Dermis blood vessel endothelial cell (primary cell): ENCODE measurements at regions not wholly inside any gene's neighbourhood (a gene's known extent, or its start where the extent isn't known, plus 50 kb on each side); places are given as distances from the start of the nearest gene placed in this dataset.

Source experiments
- DNase-seq: peaks from one replicate; pipeline ENCODE4 v3.0.0; 2010

DNA sequence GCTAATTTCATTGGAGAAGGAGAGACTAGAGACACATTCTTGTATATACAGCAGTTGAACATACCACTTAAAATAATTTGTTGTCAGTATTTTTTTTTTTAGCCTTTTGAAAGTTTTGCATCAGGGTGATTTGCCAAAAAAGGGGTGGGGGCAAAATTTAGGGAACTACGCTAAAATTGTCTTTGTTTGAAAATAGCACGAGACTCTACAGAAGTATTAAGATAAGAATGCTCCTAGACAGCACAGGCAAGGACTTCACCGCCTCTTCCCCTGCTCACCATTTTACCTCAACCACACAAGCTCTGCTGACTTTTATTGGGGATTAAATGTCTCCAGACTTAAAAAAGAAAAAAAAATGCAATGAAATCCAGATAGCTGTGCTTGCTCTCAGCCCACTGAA, 236.1 kb upstream of the USP25 start:
- DNase-seq: no peak

DNA sequence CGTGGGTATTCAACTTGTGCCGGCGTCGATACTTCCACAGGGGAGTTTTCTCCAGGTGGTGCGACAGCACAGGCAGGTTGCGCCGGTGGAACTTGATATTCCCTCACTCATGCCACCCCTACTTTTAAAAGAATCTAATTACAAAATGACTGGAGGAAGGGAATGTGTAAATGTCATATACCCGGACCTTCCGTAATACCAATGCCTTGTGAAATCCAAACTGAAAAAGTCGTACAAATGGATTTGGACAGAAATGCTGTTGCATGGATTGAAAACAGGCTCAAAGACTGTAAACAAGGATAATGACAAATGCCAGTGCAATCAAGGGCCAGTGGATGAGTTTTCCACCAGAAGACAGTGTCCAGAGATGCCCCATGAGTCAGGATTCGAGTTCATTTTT, 235.3 kb upstream of the USP25 start:
- DNase-seq: no peak

DNA sequence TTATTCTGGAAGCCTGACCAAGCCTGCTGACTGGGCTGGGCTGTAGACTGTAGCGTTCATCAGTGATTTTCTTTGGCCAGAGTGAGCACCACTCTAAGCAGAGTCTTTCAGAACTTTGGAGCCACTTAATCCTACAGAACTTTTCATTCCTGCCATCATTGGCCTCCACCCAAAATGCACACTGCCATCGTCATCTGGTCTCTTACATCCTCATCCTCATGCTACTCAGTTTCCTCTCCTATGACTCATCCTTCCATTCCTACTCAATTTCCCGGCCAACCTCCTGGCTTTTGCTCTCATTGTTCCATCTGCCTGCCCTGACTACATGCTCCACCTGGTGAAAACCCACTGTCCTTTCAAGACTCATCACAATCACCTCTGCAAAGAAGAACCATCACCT, 233.8 kb upstream of the USP25 start:
- DNase-seq: peak; percentile 17

DNA sequence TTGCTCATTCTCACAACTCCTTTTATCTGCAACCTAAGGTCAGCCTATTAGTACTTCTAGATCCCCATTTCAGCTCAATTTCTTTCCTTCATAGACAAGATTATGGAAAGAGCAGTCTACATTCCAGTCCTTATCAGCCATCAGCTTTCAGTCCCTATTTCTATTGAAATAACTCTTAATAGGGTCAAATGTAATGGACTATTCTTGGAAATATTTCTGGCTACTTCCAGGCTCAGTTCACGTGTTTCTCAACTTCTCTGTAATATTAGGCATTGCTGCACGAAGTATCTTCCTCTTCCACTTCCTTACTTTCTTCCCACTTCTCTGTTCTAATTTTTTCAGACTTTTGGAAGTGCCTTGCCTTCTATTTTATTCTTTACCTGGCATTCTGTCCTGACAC, 232.9 kb upstream of the USP25 start:
- no peak for DNase-seq

DNA sequence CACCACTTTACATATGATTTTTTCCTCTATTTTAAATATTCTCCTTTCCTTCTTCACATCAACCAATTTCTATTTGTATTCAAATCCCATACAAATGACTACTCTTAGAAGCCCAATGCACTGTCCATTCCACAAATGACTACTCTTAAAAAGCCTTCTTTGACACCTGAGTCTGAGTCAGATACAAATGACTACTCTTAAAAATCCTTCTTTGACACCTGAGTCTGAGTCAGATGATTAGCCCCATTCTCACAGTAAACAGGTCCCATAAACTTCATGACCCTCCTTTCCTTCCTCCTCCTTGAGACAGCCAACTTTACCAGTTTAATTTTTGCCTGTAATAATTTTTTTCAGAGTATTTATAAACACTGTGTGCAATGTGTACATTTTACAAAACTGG, 231.3 kb upstream of the USP25 start:
- no peak for DNase-seq

DNA sequence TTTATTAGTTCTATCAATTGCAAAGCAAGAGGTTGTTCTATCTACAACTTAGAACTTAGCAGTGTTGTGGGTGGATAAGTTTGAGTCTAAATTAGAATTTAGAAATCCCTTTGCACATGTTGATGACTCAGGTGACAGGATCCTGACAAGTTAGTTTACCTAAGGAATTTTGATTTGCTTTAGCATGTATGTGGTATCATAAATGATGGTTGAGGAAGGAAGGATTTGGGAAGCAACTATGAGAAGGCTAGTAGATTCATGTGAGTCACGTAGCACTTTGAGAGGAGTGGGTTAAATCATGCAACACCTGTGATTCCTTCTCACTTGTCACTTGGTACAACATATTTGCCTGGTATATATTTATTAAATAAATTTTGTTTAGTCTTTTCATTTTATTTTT, 223.7 kb upstream of the USP25 start:
- DNase-seq: no peak

DNA sequence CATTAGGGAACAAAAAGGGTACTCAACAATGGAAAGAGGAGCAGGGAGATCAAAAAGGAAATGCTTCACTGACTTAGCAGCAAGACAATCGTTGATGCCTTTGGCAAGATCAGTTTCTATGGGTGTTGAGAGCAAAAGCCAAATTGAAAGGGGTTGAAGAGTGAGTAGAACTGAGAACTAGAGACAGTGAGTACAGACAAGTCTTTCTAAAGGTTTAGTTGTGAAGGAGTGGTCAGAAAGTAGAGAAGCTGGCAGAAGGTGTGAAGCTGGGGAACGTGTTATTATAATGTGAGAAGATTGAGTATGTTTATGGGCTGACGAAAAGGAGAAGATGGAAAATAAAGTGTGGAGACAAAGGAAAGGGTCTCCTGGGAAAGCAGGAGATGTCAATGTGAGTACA, 221.2 kb upstream of the USP25 start:
- no peak for DNase-seq

DNA sequence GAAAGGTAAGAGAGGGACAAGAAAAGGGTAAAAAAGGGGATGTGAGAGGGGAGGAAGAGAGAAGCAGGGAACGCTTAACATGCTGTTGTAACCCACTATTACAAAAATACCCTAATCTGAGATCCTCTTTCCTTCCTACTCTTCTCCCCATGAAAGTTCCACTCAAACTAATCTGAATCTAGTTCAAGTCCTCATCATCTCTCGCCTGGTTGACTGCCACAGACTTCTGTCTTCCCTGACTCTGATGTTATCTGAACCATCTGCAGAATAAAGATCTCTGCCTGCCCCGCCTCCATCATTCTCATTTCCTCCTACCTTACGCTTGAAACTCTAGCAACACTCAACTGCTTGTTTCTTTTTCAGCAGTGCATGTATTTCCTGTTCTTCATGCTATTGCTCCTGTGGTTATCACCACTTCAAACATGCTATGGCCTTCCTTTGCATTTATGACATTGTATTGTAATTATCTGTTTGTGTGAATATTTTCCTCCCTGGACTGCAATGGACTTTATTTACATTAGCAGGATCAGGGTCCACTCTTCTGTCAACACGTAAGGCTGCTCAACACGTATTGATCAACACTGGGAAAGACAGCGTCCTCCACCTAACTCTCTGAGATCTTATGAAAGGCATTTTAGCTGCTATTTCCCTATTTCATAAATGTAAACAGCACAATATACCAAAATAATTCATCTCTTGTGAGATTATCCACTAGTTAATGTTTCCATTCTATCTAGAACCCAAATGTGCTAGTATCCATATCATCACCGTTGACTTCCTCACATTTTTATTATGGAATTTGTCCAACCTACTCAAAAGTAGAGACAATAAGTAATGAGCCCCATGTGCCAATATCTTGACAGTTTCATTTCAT, 215.5 kb upstream of the USP25 start:
- no peak for DNase-seq

DNA sequence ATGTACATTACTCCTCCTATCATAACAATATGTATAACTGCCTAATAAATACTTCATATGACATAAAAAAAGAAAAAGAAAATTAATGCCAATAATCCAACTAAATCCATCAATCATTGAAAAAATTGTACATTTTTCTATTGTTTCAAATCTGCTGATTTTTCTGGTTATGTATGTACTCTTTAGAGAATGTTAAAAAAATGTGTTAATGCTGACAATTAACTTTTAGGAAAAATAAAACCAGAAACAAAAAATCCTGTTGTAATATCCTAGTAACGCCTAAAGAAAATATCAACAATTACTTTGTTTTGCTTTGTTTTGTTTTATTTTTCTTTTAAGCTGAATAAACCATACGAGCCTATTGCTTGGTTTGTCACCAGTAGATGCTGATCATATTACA, 213.9 kb upstream of the USP25 start:
- DNase-seq: no peak

GRCh38 chr21:15517394-15517793, 212.4 kb upstream of the USP25 start:
- DNase-seq: no peak

- peak; percentile 13 for DNase-seq
Measured at GRCh38 chr21:15520811-15521643, 208.8 kb upstream of the USP25 start.

DNA sequence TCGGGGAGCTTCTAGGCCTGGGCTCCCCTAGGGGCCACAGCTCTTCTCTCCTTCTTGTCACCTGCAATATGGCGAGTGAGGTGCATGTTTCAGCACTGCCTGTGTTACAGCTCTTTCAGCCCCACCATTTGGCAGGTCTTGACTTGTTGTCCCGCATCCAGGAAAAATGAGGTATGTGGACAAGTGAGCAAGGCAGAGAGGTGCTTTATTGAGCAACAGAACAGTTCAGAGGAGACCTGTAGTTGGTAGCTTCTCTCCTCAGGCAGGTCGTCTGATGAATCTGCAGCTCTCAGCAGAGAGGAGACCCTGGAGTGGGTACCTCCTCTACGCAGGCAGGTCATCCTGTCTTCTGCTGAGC, 208.2 kb upstream of the USP25 start:
- no peak for DNase-seq

- no peak for DNase-seq
Measured at GRCh38 chr21:15522148-15522547, 207.6 kb upstream of the USP25 start.

GRCh38 chr21:15524855-15525254, 204.9 kb upstream of the USP25 start:
- no peak for DNase-seq

DNA sequence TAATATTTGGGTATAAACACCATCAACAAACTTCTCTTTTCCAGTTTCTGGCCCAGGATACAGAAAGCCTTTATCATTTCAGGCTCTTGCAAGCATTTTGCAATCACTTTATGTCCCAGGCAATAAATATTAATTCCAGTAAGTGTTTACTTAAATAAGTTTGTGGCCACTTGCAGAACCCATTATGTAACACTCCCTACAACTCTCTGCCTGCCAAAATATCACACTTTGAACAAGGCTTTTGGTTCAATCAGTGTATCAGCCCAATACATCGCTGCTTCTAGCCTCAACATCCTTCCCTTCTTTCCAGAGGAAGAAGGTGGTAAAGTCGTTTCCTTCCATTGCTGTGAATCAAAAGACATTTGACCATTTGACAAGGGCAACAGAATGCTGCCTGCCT, 203.0 kb upstream of the USP25 start:
- DNase-seq: no peak

DNA sequence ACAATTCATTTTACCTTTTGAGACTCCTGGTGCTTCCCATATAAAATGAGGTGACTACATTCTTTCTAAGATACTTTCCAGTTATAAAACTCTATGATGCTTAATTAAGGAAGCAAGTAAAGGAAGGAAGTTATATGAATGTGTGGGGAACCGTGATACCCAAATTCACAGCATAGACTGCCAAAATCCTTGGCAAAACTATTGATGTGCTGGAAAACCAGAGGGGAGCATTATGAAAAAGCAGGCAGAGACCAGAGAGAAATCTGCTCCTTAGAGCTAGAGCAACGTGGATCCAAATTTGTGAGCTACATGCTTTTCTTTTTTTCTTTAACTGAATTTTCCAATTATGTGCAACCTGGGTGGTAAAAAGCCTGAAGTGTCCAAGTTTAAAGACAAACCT, 201.4 kb upstream of the USP25 start:
- DNase-seq: no peak

GRCh38 chr21:15531986-15532385, 197.8 kb upstream of the USP25 start:
- DNase-seq: no peak

DNA sequence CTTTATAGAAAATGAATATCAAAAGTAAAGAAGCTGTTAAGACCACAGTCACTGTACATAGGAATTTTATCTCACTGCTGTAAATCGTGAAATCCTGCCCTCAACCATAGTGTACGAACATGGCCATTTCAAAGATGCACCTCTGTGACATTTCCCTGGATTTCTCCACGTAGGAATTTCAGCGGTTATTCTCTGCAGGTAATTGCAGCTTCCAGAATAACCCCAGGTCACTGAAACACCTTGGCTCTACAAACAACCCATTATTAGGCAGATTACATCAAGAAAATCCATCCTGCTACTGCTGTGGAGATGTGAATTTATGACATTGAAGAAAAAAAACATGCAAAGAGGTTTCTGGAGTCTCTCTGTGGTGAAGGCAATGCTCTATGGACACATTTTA, 196.2 kb upstream of the USP25 start:
- DNase-seq: no peak

- DNase-seq: no peak
Measured at GRCh38 chr21:15534450-15534886, 195.3 kb upstream of the USP25 start.

DNA sequence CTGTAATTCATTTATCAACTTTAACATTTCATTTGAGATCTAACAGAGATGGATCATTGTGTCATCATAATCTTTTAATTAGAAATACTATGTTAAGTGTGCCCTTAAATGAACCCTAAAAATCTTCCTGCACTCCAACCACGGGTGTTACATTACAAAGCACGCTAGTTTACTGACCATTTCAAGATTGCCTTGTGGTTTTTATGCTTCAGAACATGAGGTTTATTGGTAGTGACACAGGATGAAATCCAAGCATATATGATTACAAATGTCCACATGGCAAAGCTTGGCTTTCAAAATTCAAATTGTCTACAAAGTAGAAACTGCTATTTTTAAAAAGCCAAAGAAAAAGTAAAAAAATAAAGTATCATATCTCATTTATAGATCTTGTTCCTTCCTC, 190.4 kb upstream of the USP25 start:
- DNase-seq: no peak

- DNase-seq: no peak
Measured at GRCh38 chr21:15543473-15543872, 186.3 kb upstream of the USP25 start.

DNA sequence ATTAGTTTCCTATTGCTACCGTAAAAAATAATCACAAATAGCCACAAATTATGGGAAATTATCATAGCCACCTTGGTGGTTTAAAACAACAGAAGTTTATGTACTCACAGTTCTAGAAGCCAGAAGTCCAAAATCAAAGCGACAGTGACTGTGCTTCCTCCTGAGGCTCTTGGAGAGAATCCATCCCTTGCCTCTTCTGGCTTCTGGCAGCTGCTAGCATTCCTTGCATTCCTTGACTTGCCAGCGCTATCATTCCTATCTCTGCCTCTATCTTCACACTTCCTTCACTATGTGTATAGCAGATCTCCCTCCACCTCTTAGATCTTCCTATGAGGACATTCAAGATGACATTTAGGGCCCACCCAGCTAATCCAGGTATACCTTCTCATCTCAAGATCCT, 180.1 kb upstream of the USP25 start:
- DNase-seq: no peak

DNA sequence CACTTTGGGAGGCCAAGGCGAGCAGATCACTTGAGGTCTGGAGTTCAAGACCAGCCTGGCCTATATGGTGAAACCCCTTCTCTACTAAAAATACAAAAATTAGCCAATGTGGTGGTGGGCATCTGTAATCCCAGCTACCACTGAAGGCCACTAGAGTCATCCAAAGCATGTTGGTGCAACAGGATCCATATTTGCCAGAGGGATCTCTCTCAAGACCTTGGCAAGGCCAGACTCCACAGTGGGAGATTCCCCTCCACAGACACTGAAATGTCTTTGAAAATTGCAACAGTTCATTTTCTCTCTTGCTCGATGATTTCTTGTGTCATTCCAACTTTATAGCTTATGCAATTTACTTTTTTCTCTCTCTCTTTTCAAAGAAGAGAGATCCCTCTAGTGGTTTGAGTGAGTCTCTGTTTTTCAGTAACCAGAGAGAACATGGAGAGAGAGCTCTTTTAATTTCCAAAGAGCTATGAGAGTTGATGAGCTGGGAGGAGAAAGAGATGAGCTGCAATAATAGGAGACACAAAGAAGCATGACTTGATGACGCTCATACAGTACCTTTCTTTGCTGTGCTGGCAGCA, 176.8 kb upstream of the USP25 start:
- DNase-seq: peak; percentile 3

- no peak for DNase-seq
Measured at GRCh38 chr21:15557925-15558324, 171.9 kb upstream of the USP25 start.
